ENCODE measurements at regions not wholly inside any gene's neighbourhood (a gene's known extent, or its start where the extent isn't known, plus 50 kb on each side); places are given as distances from the start of the nearest gene placed in this dataset.

DNA sequence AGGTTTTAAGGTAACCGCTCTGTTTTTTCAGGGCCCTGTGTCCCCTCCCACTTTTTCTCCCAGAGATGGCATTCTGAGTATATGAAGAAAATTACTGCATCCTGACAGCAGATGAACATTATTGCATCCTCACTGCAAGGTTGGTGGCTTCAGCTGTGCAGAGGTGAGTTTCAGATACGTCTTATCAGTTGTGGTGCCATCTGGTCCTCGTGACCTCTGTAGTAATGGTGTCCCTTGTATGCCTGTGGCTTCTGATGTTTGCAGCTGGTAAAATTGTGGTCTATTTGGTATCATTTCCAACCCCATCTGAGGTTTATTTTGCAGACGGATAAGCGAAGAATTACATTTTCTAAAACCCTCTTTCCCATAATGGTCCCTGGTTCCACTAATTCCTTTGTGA, 417.0 kb downstream of the HS3ST3B1 start:
- TF ChIP-seq POLR2A (IDR thresholded peaks at IDR 0.05; ENCODE audit: low read length) (no peak), GATA1 (IDR thresholded peaks at IDR 0.05; ENCODE audit: low read depth, low read length) (no peak)
